CD14-positive monocyte (primary cell): ENCODE measurements at regions not wholly inside any gene's neighbourhood (a gene's known extent, or its start where the extent isn't known, plus 50 kb on each side); places are given as distances from the start of the nearest gene placed in this dataset.
"Not testable (repeated sequence)": the region's sequence is repeated elsewhere in the genome, so short reads cannot be mapped to it uniquely, and the experiment has no call there.

Experiments
- DNase-seq, 3 donors: peaks; one replicate each; pipeline ENCODE4 v3.0.0-alpha.2; 2011 to 2022
- H2AFZ ChIP-seq: 2 replicates; pipeline ENCODE4 v1.6.0; 2012; ENCODE audit warnings: mild to moderate bottlenecking, low read depth, low read length, inconsistent platforms; ENCODE audit not compliant: insufficient read depth, poor library complexity, severe bottlenecking
- H3K27ac ChIP-seq, 2 donors: 1 replicate in 1 of 2; 2 replicates in 1 of 2; pipeline ENCODE4 v1.5.1; 2012 to 2013; ENCODE audit warnings: low read length in 2 of 2, control low read depth in 1 of 2, inconsistent platforms in 1 of 2, low read depth in 1 of 2, mild to moderate bottlenecking in 1 of 2
- H3K27me3 ChIP-seq, 2 donors: one replicate each; pipeline versions ENCODE4 v1.6.0 to v1.6.1; 2011 to 2013; ENCODE audit warnings: low read length in 2 of 2; ENCODE audit not compliant: control insufficient read depth in 2 of 2, insufficient read depth in 2 of 2
- H3K36me3 ChIP-seq, 2 donors: replicated peaks in 1 of 2; 1 replicate in 1 of 2; 2 replicates in 1 of 2; pipeline versions ENCODE4 v1.5.1 to v1.6.1; 2012 to 2013; ENCODE audit warnings: low read length in 2 of 2, control low read depth in 1 of 2, inconsistent platforms in 1 of 2, mild to moderate bottlenecking in 1 of 2; ENCODE audit not compliant: insufficient read depth in 2 of 2, control insufficient read depth in 1 of 2
- H3K4me1 ChIP-seq, 2 donors: 1 replicate in 1 of 2; 2 replicates in 1 of 2; pipeline versions ENCODE4 v1.5.1 to v1.6.1; 2012 to 2013; ENCODE audit warnings: low read length in 2 of 2, control low read depth in 1 of 2, inconsistent platforms in 1 of 2, mild to moderate bottlenecking in 1 of 2, moderate library complexity in 1 of 2; ENCODE audit not compliant: insufficient read depth in 2 of 2, control insufficient read depth in 1 of 2
- H3K4me2 ChIP-seq: replicated peaks from 2 replicates; pipeline ENCODE3; 2012; ENCODE audit warnings: low read length, moderate library complexity, mild to moderate bottlenecking; ENCODE audit not compliant: poor library complexity, severe bottlenecking; ENCODE audit errors: extremely low read depth
- H3K4me3 ChIP-seq, 3 experiments: fragments of 200-600 bp in 1 of 3; sonication (generic) in 1 of 3; replicated peaks in 1 of 3; 1 replicate in 2 of 3; 2 replicates in 1 of 3; pipeline ENCODE4 v1.5.1; 2011 to 2013; ENCODE audit warnings: low read length in 3 of 3, mild to moderate bottlenecking in 3 of 3, control low read depth in 2 of 3, low read depth in 2 of 3, inconsistent platforms in 1 of 3, moderate library complexity in 1 of 3
- H3K79me2 ChIP-seq: 2 replicates; pipeline ENCODE4 v1.6.0; 2012; ENCODE audit warnings: mild to moderate bottlenecking, control low read depth, inconsistent platforms, low read length, moderate library complexity; ENCODE audit not compliant: insufficient read depth
- H3K9ac ChIP-seq: 2 replicates; pipeline ENCODE4 v1.6.0; 2017; ENCODE audit warnings: low read length, mild to moderate bottlenecking; ENCODE audit not compliant: insufficient read depth, poor library complexity, severe bottlenecking
- H3K9me3 ChIP-seq, 2 donors: replicated peaks in 1 of 2; 1 replicate in 1 of 2; 2 replicates in 1 of 2; pipeline versions ENCODE4 v1.5.1 to v1.6.1; 2012 to 2013; ENCODE audit warnings: low read length in 2 of 2, control low read depth in 1 of 2; ENCODE audit not compliant: control insufficient read depth in 1 of 2, insufficient read depth in 1 of 2
- H4K20me1 ChIP-seq: 2 replicates; pipeline ENCODE4 v1.6.0; 2012; ENCODE audit warnings: mild to moderate bottlenecking, low read length, control low read depth, moderate library complexity; ENCODE audit not compliant: insufficient read depth
- H3K27ac Mint-ChIP-seq, 7 donors: one replicate each; pipeline ENCODE4 v1.8.0; 2020; ENCODE audit warnings: mild to moderate bottlenecking in 7 of 7, mixed read lengths in 7 of 7, moderate library complexity in 6 of 7, inconsistent platforms in 2 of 7
- H3K27me3 Mint-ChIP-seq, 3 donors: one replicate each; pipeline ENCODE4 v1.8.0; 2021 to 2022; ENCODE audit warnings: low read depth in 3 of 3, mild to moderate bottlenecking in 3 of 3, mixed read lengths in 3 of 3, moderate library complexity in 3 of 3, inconsistent platforms in 1 of 3
- H3K36me3 Mint-ChIP-seq, 2 donors: one replicate each; pipeline ENCODE4 v1.8.0; 2020; ENCODE audit warnings: mixed read lengths in 2 of 2, inconsistent platforms in 1 of 2, mild to moderate bottlenecking in 1 of 2
- H3K4me1 Mint-ChIP-seq: one replicate; pipeline ENCODE4 v1.8.0; 2020; ENCODE audit warnings: mild to moderate bottlenecking, mixed read lengths
- H3K4me3 Mint-ChIP-seq, 2 donors: one replicate each; pipeline ENCODE4 v1.8.0; 2020; ENCODE audit warnings: mild to moderate bottlenecking in 2 of 2, mixed read lengths in 2 of 2, moderate library complexity in 1 of 2
- H3K9me3 Mint-ChIP-seq, 7 donors: one replicate each; pipeline ENCODE4 v1.8.0; 2020 to 2022; ENCODE audit warnings: mixed read lengths in 7 of 7, mild to moderate bottlenecking in 6 of 7, moderate library complexity in 6 of 7, inconsistent platforms in 2 of 7
- CTCF ChIP-seq: fragments of 200-600 bp; IDR thresholded peaks from one replicate; pipeline ENCODE4 v1.8.0; 2022; ENCODE audit warnings: antibody characterized with exemption, mild to moderate bottlenecking
- WGBS: methylation state at CpG from one replicate; pipeline ENCODE4 v1.1.5; 2013; ENCODE audit warnings: missing lambda C conversion rate; ENCODE audit not compliant: insufficient coverage; 5-methylcytosine and 5-hydroxymethylcytosine counted together
- intact Hi-C, 2 donors: fragments of 100-400 bp; cut with micrococcal nuclease; formaldehyde crosslinking; loops; one replicate each; pipeline versions ENCODE4 v1.15.0 to v1.15.1; 2023

GRCh38 chr3:193033226-193033780 is 115.6 kb upstream of the MB21D2 start:
- Histone ChIP-seq H3K9ac (no peak overlapping the region), H3K4me3 (no peak overlapping the region), H2AFZ (no peak overlapping the region), H3K79me2 (no peaks in the 10 kb centered on the region), H3K4me1 (no peaks in the 10 kb centered on the region), H3K27ac (no peak overlapping the region), H3K4me2 (no peak overlapping the region), H3K36me3 (no peaks in the 10 kb centered on the region), H3K27me3 (peaks cover 0 to 2% of the 10 kb centered on the region in 2 donors), H4K20me1 (no peaks in the 10 kb centered on the region), H3K9me3 (no peaks in the 10 kb centered on the region)
- no peak for TF ChIP-seq CTCF
- Mint-ChIP-seq H3K36me3 (no peaks in the 10 kb centered on the region), H3K27ac (no peak overlapping the region), H3K4me1 (no peaks in the 10 kb centered on the region), H3K9me3 (peaks cover 0 to 3% (median 0%) of the 10 kb centered on the region in 7 donors), H3K27me3 (peaks cover 0 to 10% (median 7%) of the 10 kb centered on the region in 3 donors), H3K4me3 (no peak overlapping the region)
- intact Hi-C loops, result no loop called here
- DNase-seq, result no peak
- 92% methylated on average over 2 of the region's 7 CpGs for WGBS

- H3K27me3 ChIP-seq, H3K4me3 Mint-ChIP-seq, H3K4me2 ChIP-seq, H3K4me1 Mint-ChIP-seq, H3K27ac ChIP-seq, H3K9me3 ChIP-seq, H3K4me3 ChIP-seq, H3K36me3 ChIP-seq, H2AFZ ChIP-seq, H3K27ac Mint-ChIP-seq, H3K9me3 Mint-ChIP-seq, DNase-seq, H3K4me1 ChIP-seq, H3K79me2 ChIP-seq, H3K27me3 Mint-ChIP-seq, H3K36me3 Mint-ChIP-seq, intact Hi-C loops, H3K9ac ChIP-seq, H4K20me1 ChIP-seq: not testable (repeated sequence)
- no CpG with 5 or more reads among the region's 3 CpGs for WGBS
These were observed 120.2 kb upstream of the MB21D2 start for GRCh38 chr3:193037828-193038227.
